ENCODE measurements at regions not wholly inside any gene's neighbourhood (a gene's known extent, or its start where the extent isn't known, plus 50 kb on each side); places are given as distances from the start of the nearest gene placed in this dataset.

DNA sequence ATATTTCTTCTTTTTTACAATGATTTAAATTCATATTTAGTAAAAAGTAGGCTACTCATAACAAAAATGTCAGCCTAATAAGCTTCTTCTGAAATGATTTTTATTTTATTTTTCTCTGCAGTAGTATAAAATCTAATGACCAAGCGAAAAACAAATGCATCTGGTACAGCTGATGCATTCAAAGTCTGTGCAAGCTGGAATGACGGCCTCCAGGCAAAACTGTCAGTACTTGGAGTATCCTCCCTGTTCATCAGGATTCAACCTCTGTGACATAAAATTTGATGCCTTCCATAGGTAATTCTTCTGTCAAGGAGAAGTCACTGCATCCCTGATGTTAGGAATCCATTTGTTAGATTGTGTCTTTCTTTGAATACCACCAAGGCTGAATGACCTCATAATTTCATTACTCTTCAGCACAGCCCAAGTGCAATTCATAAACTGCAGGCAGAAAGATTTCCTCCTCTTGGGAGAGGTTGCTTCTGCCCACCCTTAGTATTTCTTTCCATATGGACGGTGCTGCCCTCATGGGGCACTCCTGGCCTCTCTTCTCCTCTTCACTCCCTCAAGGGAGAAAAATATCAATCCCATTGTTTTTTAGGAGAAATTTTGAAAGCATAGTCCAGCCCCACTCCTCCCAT lies 146.4 kb upstream of the STXBP5 start:
- TF ChIP-seq, protein P1, sequence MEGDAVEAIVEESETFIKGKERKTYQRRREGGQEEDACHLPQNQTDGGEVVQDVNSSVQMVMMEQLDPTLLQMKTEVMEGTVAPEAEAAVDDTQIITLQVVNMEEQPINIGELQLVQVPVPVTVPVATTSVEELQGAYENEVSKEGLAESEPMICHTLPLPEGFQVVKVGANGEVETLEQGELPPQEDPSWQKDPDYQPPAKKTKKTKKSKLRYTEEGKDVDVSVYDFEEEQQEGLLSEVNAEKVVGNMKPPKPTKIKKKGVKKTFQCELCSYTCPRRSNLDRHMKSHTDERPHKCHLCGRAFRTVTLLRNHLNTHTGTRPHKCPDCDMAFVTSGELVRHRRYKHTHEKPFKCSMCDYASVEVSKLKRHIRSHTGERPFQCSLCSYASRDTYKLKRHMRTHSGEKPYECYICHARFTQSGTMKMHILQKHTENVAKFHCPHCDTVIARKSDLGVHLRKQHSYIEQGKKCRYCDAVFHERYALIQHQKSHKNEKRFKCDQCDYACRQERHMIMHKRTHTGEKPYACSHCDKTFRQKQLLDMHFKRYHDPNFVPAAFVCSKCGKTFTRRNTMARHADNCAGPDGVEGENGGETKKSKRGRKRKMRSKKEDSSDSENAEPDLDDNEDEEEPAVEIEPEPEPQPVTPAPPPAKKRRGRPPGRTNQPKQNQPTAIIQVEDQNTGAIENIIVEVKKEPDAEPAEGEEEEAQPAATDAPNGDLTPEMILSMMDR (IDR thresholded peaks at IDR 0.05; ENCODE audit: control extremely low read depth, extremely low read depth), result no peak
- H3K27me3 ChIP-seq (ENCODE audit: control insufficient read depth in 3 of 3, insufficient read depth in 3 of 3, low read length in 2 of 3), result no peaks in the 10 kb centered on the region
- H3K4me1 ChIP-seq (ENCODE audit: control insufficient read depth in 5 of 5, insufficient read depth in 5 of 5, low read length in 5 of 5), result no peaks in the 10 kb centered on the region
- H3K9ac ChIP-seq (ENCODE audit: insufficient read depth in 1 of 2, low read length in 2 of 2), result no peak overlapping the region
- no peaks in the 10 kb centered on the region for H3K9me3 ChIP-seq (ENCODE audit: control insufficient read depth in 4 of 4, insufficient read depth in 3 of 4, low read length in 3 of 4)
- no peaks in the 10 kb centered on the region for H3K36me3 ChIP-seq (ENCODE audit: control insufficient read depth in 4 of 4, insufficient read depth in 4 of 4, low read length in 4 of 4)
- ATAC-seq (ENCODE audit: insufficient read depth, low FRiP score), result no peak
- no peak overlapping the region for H3K4me3 ChIP-seq
- H3K27ac ChIP-seq (ENCODE audit: low read depth in 1 of 2, low read length in 1 of 2), result no peak overlapping the region
- WGBS, 2 donors, result 93 to 95% methylated on average over 3 of the region's 3 CpGs
- no peak for DNase-seq

DNA sequence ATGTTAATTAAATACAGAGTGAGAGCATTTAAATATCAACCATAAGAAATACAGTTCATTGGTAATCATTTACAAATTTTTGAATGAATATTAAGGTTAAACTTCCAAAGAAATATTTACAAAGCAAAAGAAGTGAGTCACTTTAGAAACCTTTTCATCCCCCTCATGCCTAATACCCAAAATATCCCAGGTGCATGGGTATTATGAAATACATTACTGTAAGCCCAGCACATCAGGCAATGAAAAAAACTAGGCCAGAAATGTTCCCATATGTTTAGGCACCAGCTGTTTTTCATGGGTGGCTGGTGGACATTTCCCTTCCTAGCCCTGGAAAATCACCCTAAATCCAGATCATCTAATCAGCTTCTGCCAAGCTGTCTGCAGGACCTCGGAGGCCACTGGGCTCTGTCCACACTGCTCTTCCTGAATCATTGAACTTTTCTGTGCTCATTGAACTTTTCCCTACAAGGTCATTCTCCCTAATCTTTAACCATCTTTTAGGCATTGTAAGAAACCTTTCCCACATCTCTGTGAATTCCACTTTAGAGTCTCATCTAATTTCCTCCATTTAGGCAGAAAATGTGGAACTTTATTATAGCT lies 145.3 kb upstream of the STXBP5 start:
- WGBS, 2 donors, result 57 to 65% methylated on average over 1 of the region's 1 CpG
- no peak overlapping the region for H3K9ac ChIP-seq (ENCODE audit: insufficient read depth in 1 of 2, low read length in 2 of 2)
- DNase-seq, result no peak

DNA sequence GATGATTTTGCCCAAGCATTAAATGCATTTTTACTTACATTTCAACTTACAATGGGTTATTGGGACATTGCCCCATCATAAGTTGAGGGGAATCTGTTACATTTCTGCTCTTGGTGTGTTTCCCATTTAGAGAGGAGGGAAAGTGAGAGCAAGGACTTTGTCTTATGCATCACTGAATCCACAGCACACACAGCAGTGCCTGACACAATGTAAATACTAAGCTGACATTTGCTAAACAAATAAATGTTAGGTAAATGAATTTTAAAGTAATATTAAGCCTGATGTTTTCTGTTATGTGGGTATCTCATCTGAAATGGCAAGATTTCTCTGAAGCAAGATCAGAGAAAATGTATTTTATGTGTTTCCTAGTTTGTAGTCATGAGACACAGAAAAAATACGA lies 143.6 kb upstream of the STXBP5 start:
- Histone ChIP-seq H3K27ac (ENCODE audit: low read depth in 1 of 2, low read length in 1 of 2) (no peak overlapping the region), H3K9me3 (ENCODE audit: control insufficient read depth in 4 of 4, insufficient read depth in 3 of 4, low read length in 3 of 4) (no peaks in the 10 kb centered on the region), H3K4me3 (no peak overlapping the region), H3K4me1 (ENCODE audit: control insufficient read depth in 5 of 5, insufficient read depth in 5 of 5, low read length in 5 of 5) (no peaks in the 10 kb centered on the region), H3K27me3 (ENCODE audit: control insufficient read depth in 3 of 3, insufficient read depth in 3 of 3, low read length in 2 of 3) (no peaks in the 10 kb centered on the region), H3K36me3 (ENCODE audit: control insufficient read depth in 4 of 4, insufficient read depth in 4 of 4, low read length in 4 of 4) (no peaks in the 10 kb centered on the region), H3K9ac (ENCODE audit: insufficient read depth in 1 of 2, low read length in 2 of 2) (no peak overlapping the region)
- no peak for ATAC-seq (ENCODE audit: insufficient read depth, low FRiP score)
- TF ChIP-seq, protein P1 (IDR thresholded peaks at IDR 0.05; ENCODE audit: control extremely low read depth, extremely low read depth), result no peak
- DNase-seq, result no peak
- WGBS, 2 donors, result 84 to 85% methylated on average over 1 of the region's 1 CpG

More for the DNA sequence above, 145.3 kb upstream of the STXBP5 start:
- Histone ChIP-seq H3K36me3 (ENCODE audit: control insufficient read depth in 4 of 4, insufficient read depth in 4 of 4, low read length in 4 of 4) (no peaks in the 10 kb centered on the region), H3K9me3 (ENCODE audit: control insufficient read depth in 4 of 4, insufficient read depth in 3 of 4, low read length in 3 of 4) (no peaks in the 10 kb centered on the region), H3K4me3 (no peak overlapping the region), H3K27me3 (ENCODE audit: control insufficient read depth in 3 of 3, insufficient read depth in 3 of 3, low read length in 2 of 3) (no peaks in the 10 kb centered on the region), H3K27ac (ENCODE audit: low read depth in 1 of 2, low read length in 1 of 2) (no peak overlapping the region), H3K4me1 (ENCODE audit: control insufficient read depth in 5 of 5, insufficient read depth in 5 of 5, low read length in 5 of 5) (no peaks in the 10 kb centered on the region)
- no peak for ATAC-seq (ENCODE audit: insufficient read depth, low FRiP score)
- TF ChIP-seq, protein P1 (IDR thresholded peaks at IDR 0.05; ENCODE audit: control extremely low read depth, extremely low read depth), result no peak

Data from lung (tissue), 11 donors.